Keratinocyte (primary cell): ENCODE measurements at regions not wholly inside any gene's neighbourhood (a gene's known extent, or its start where the extent isn't known, plus 50 kb on each side); places are given as distances from the start of the nearest gene placed in this dataset.

ENCODE experiments used
- DNase-seq: peaks from one replicate; pipeline ENCODE4 v3.0.0-alpha.2; 2011; ENCODE audit warnings: low read depth, missing footprints, low spot score
- FAIRE-seq: peaks from 2 replicates; lab custom pipeline; 2011; peaks lifted over from hg19 to GRCh38; lab: Jason Lieb, UNC
- H2AFZ ChIP-seq: 2 replicates; pipeline ENCODE4 v1.6.0; 2012; ENCODE audit warnings: low read length, control low read depth, inconsistent platforms; ENCODE audit not compliant: control insufficient read depth
- H3K27ac ChIP-seq: 2 replicates; pipeline ENCODE4 v1.5.1; 2011; ENCODE audit warnings: low read length; ENCODE audit not compliant: control insufficient read depth, insufficient read depth
- H3K27me3 ChIP-seq: 3 replicates; pipeline ENCODE4 v1.6.0; 2011; ENCODE audit warnings: low read length; ENCODE audit not compliant: control insufficient read depth, insufficient read depth; ENCODE audit errors: extremely low read depth
- H3K36me3 ChIP-seq, 2 experiments: 2 replicates in 1 of 2; 3 replicates in 1 of 2; pipeline ENCODE4 v1.5.1; 2011; ENCODE audit warnings: low read length in 2 of 2, mild to moderate bottlenecking in 1 of 2; ENCODE audit not compliant: control insufficient read depth in 2 of 2, insufficient read depth in 2 of 2; ENCODE audit errors: extremely low read depth in 1 of 2
- H3K4me1 ChIP-seq: 3 replicates; pipeline ENCODE4 v1.5.1; 2011; ENCODE audit warnings: low read length; ENCODE audit not compliant: control insufficient read depth, insufficient read depth; ENCODE audit errors: extremely low read depth
- H3K4me2 ChIP-seq: 3 replicates; pipeline ENCODE4 v1.6.0; 2011; ENCODE audit warnings: low read depth, low read length; ENCODE audit not compliant: control insufficient read depth, insufficient read depth; ENCODE audit errors: extremely low read depth
- H3K4me3 ChIP-seq, 3 experiments: fragments of 200-600 bp in 1 of 3; sonication (generic) in 1 of 3; 2 replicates in 2 of 3; 3 replicates in 1 of 3; pipeline ENCODE4 v1.5.1; 2011 to 2016; ENCODE audit warnings: low read length in 3 of 3, mild to moderate bottlenecking in 3 of 3, control low read depth in 2 of 3, inconsistent platforms in 1 of 3, low read depth in 1 of 3, mixed read lengths in 1 of 3, mixed run types in 1 of 3, moderate library complexity in 1 of 3; ENCODE audit not compliant: control insufficient read depth in 2 of 3, insufficient read depth in 2 of 3; ENCODE audit errors: extremely low read depth in 1 of 3
- H3K79me2 ChIP-seq: 2 replicates; pipeline ENCODE4 v1.6.0; 2012; ENCODE audit warnings: low read length; ENCODE audit not compliant: control insufficient read depth, insufficient read depth
- H3K9ac ChIP-seq: 3 replicates; pipeline ENCODE4 v1.6.0; 2011; ENCODE audit warnings: low read length; ENCODE audit not compliant: control insufficient read depth, insufficient read depth; ENCODE audit errors: extremely low read depth
- H3K9me1 ChIP-seq: 3 replicates; pipeline ENCODE4 v1.6.0; 2011; ENCODE audit warnings: low read length; ENCODE audit not compliant: control insufficient read depth, insufficient read depth; ENCODE audit errors: extremely low read depth
- H3K9me3 ChIP-seq: 2 replicates; pipeline ENCODE4 v1.5.1; 2012; ENCODE audit warnings: low read depth, low read length; ENCODE audit not compliant: control insufficient read depth
- H4K20me1 ChIP-seq: 3 replicates; pipeline ENCODE4 v1.6.0; 2011; ENCODE audit warnings: low read length; ENCODE audit not compliant: control insufficient read depth, insufficient read depth; ENCODE audit errors: extremely low read depth
- EZH2 ChIP-seq: IDR thresholded peaks from one replicate; pipeline ENCODE4 v1.6.1; 2012; ENCODE audit warnings: inconsistent platforms, mild to moderate bottlenecking, low read length, moderate library complexity
- dilution Hi-C: fragments of 300-500 bp; cut with MboI; formaldehyde crosslinking; loops from one replicate; pipeline ENCODE4 v1.7.0; 2020; ENCODE audit warnings: low sequenced_read_pairs; ENCODE audit not compliant: extremely low pct_ligation_motif_present
- TF ChIP-seq, protein P1 (sequence below), 3 experiments: IDR thresholded peaks in 1 of 3; conservative IDR thresholded peaks in 1 of 3; optimal IDR thresholded peaks in 1 of 3; 2 replicates in 2 of 3; 3 replicates in 1 of 3; pipeline versions ENCODE3 to v1.5.1; 2011; ENCODE audit warnings: low read length in 3 of 3, mild to moderate bottlenecking in 3 of 3, moderate library complexity in 2 of 3, control low read depth in 1 of 3, inconsistent platforms in 1 of 3; ENCODE audit not compliant: insufficient read depth in 2 of 3; ENCODE audit errors: extremely low read depth in 1 of 3

DNA sequence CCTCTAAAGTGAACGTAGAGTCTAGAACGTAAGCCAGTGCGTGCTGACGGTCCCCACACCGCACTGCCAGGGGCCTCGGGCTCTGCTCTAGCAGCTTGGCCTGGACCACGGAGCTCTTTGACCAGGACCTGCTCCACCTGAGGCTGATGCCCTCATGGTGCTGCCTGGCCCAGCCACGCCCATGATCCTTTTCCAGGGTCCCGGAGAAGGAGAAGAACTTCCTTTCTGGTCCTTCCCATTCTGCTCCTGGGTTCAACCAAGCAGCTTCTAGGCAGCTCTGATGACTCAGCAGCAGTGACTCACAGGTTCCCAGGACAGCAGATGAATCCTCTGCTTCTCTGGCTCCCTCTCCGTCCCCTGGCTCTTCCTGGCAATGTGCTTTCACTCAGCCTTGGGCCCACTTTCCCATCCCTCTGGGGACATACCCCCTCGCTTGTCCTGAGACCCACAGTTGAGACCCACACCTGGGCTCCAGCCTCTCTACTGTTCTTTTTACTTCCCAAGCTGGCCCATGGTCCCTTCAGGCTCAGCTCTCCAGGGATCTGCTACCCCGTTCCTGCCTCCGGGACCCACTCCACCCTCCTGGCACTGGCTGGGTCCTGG is 246.3 kb upstream of the RAB4A start:
- H3K4me2 ChIP-seq, result no peak overlapping the region
- FAIRE-seq, result peak; percentile 93

DNA sequence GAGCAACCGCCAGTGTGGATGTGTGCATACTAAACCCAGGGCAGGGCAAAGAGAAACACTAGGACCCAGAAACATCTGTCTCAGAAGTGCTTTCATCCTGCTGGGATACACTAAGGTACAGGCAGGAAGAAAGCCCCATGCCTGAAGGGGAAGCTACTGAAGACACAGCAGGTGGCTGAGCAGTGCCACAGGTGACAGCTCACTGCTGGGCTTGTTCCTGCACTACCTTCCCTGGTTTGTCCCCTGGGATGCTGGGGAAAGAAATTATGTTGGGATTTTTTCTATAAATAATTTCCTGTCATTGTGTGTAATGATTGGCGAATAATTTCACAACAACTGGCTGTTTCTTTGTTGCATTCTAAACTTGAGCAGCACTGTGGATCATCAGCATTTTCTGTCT is 245.3 kb upstream of the RAB4A start:
- dilution Hi-C loops, result no loop called here
- Histone ChIP-seq H3K4me1 (peaks cover 7% of the 10 kb centered on the region), H3K27ac (no peak overlapping the region), H3K79me2 (no peaks in the 10 kb centered on the region), H3K4me3 (no peak overlapping the region), H3K36me3 (no peaks in the 10 kb centered on the region), H3K27me3 (no peaks in the 10 kb centered on the region), H3K9me1 (no peaks in the 10 kb centered on the region), H3K9me3 (no peaks in the 10 kb centered on the region), H4K20me1 (no peaks in the 10 kb centered on the region), H3K9ac (no peak overlapping the region), H3K4me2 (no peak overlapping the region), H2AFZ (no peak overlapping the region)
- FAIRE-seq, result no peak
- TF ChIP-seq, protein P1, sequence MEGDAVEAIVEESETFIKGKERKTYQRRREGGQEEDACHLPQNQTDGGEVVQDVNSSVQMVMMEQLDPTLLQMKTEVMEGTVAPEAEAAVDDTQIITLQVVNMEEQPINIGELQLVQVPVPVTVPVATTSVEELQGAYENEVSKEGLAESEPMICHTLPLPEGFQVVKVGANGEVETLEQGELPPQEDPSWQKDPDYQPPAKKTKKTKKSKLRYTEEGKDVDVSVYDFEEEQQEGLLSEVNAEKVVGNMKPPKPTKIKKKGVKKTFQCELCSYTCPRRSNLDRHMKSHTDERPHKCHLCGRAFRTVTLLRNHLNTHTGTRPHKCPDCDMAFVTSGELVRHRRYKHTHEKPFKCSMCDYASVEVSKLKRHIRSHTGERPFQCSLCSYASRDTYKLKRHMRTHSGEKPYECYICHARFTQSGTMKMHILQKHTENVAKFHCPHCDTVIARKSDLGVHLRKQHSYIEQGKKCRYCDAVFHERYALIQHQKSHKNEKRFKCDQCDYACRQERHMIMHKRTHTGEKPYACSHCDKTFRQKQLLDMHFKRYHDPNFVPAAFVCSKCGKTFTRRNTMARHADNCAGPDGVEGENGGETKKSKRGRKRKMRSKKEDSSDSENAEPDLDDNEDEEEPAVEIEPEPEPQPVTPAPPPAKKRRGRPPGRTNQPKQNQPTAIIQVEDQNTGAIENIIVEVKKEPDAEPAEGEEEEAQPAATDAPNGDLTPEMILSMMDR (optimal IDR thresholded peaks at IDR 0.05 in 1 of 3, IDR thresholded peaks at IDR 0.05 in 1 of 3, conservative IDR thresholded peaks at IDR 0.05 in 1 of 3; ENCODE audit: extremely low read depth in 1 of 3, insufficient read depth in 2 of 3, low read length in 3 of 3), result no peak
- TF ChIP-seq EZH2, result no peak
- no peak for DNase-seq

More for the DNA sequence above, 246.3 kb upstream of the RAB4A start:
- Histone ChIP-seq H3K27ac (no peak overlapping the region), H3K36me3 (no peaks in the 10 kb centered on the region), H4K20me1 (no peaks in the 10 kb centered on the region), H3K9ac (no peak overlapping the region), H3K4me3 (no peak overlapping the region), H3K9me1 (no peaks in the 10 kb centered on the region), H3K79me2 (no peaks in the 10 kb centered on the region), H3K4me1 (peaks cover 7% of the 10 kb centered on the region), H3K9me3 (no peaks in the 10 kb centered on the region), H2AFZ (no peak overlapping the region), H3K27me3 (no peaks in the 10 kb centered on the region)
- TF ChIP-seq, protein P1 (optimal IDR thresholded peaks at IDR 0.05 in 1 of 3, IDR thresholded peaks at IDR 0.05 in 1 of 3, conservative IDR thresholded peaks at IDR 0.05 in 1 of 3; ENCODE audit: extremely low read depth in 1 of 3, insufficient read depth in 2 of 3, low read length in 3 of 3), result peak in 1 of 3 experiments; percentile 22
- no peak for TF ChIP-seq EZH2
- peak; percentile 35 for DNase-seq
- dilution Hi-C loops, result no loop called here
